IMR-90 (cell line): ENCODE measurements at regions not wholly inside any gene's neighbourhood (a gene's known extent, or its start where the extent isn't known, plus 50 kb on each side); places are given as distances from the start of the nearest gene placed in this dataset.

ENCODE experiments used
- RCOR1 ChIP-seq: IDR thresholded peaks from 2 replicates; pipeline ENCODE4 v1.6.1; 2012; ENCODE audit warnings: mild to moderate bottlenecking, low read length, improper control_type of control experiment; ENCODE audit not compliant: insufficient replicate concordance
- TF ChIP-seq, protein P1 (sequence below): conservative IDR thresholded peaks from 2 replicates; pipeline ENCODE4 v1.5.1; 2012; ENCODE audit warnings: mild to moderate bottlenecking, low read depth, low read length, improper control_type of control experiment

DNA sequence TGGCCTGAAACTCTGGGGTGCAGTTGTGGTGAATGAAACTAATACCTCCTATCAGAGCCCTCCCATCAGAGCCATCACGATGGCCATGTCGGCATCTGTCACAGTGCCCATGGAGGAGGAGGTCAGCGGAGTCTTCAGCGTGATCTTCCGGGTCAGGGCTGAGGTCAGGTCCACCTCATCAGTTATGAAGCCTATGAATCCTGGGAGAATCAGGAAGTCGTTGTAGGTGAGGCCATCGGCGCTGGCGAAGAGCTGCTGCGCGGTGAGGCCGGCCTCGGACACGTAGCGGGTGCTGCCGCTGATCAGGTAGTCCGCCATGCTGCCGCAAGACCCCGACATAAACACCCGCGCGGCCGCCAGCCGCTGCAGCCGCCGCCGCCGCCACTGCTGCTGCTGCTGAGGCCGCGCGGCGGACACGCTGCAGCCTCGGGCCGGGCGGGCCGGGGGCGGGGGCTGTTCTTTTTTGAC lies 376.7 kb upstream of the MAOA start:
- TF ChIP-seq RCOR1: no peak
- TF ChIP-seq, protein P1, sequence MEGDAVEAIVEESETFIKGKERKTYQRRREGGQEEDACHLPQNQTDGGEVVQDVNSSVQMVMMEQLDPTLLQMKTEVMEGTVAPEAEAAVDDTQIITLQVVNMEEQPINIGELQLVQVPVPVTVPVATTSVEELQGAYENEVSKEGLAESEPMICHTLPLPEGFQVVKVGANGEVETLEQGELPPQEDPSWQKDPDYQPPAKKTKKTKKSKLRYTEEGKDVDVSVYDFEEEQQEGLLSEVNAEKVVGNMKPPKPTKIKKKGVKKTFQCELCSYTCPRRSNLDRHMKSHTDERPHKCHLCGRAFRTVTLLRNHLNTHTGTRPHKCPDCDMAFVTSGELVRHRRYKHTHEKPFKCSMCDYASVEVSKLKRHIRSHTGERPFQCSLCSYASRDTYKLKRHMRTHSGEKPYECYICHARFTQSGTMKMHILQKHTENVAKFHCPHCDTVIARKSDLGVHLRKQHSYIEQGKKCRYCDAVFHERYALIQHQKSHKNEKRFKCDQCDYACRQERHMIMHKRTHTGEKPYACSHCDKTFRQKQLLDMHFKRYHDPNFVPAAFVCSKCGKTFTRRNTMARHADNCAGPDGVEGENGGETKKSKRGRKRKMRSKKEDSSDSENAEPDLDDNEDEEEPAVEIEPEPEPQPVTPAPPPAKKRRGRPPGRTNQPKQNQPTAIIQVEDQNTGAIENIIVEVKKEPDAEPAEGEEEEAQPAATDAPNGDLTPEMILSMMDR: no peak
